CD4-positive, alpha-beta T cell treated with Interferon alpha-2 for 1 hour (primary cell): ENCODE measurements at regions not wholly inside any gene's neighbourhood (a gene's known extent, or its start where the extent isn't known, plus 50 kb on each side); places are given as distances from the start of the nearest gene placed in this dataset.

Experiments
- DNase-seq, 2 donors: peaks; one replicate each; pipeline ENCODE4 v3.0.0-alpha.2; 2020 to 2022

DNA sequence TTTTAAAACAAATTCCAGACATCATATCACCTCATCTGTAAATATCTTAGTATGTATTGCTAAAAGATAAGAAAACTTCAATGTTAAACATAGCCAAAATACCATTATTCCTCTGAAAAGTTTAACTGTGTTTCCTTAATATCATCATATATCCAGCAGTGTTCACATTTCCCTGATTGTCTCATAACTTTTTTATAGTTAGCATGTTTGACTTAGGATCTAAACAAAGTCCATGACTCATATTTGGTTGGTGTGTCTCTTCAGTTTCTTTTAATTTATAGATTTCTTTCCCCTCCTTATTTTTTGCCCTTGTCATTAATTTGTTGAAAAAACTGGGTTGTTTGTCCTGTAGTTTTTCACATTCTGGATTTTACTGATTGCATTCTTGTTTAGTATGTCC lies 163.0 kb downstream of the RPS12 start:
- DNase-seq = no peak

- no peak for DNase-seq
Measured at GRCh38 chr6:132978685-132979084, 164.3 kb downstream of the RPS12 start.

- no peak for DNase-seq
Measured at GRCh38 chr6:132993738-132994137, 179.4 kb downstream of the RPS12 start.

DNA sequence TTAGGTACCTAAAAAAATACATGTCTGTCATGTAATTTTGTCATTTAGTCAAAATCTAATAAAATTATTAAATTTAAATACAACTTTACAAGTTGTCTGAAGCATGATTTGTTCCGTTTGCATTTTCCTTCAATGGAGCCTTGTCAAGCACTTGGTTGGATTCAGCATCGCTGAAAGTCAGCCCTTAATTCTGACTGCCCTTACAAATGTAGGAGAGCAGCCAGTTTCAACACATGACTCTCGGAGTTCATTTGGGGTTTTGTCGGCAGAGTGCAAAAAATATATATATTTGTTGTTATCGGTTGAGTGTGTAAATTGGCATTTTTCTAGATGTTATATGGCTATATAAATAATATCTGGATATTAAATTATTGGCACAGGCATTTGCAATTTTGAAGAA lies 180.6 kb downstream of the RPS12 start:
- no peak for DNase-seq

GRCh38 chr6:132995432-132995831 lies 181.1 kb downstream of the RPS12 start:
- DNase-seq = no peak

DNA sequence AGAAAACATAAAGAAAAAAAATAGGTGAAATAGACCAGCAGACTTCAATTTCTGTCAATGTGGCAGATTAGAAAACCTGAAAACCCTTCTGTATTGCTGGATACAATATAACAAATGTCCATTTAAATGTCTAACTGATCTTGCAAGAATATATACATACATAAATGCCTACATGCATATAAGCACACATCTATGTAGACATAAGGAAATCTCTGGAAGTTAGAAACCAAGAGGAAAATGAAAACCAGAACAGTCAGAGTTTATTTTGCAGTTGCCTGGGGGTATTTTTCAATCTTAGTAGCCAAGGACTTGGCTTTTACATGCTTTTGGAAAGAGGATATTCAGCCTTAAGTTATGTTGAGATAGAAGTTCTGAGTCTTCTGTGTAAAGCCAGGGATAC lies 184.0 kb downstream of the RPS12 start:
- no peak for DNase-seq

DNA sequence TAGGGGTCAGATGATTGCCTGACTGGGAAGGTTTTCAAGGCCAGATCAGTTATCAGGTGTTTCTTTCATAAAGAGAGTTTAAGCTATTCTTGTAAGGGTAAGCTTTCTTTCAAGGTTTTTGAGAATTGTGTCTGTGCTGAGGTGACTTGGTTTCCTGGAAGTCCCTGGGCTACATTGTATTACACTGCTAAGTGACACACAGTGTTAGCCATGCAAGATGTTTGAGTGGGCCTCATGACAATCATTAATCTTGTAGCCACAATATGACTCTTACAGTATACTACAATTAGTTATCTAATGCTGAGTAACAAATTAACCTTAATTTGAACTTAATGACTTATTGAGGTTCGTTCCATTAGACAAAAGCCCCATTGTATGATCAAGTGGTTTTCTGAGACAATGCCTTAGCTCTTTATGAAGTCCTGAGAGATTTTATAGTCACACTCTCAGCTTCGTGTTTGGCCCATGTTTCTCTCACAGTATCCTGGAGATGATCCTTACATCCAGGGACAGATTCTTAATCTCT lies 186.7 kb downstream of the RPS12 start:
- no peak for DNase-seq

- DNase-seq = no peak
Measured at GRCh38 chr6:133004304-133004884, 190.0 kb downstream of the RPS12 start.

DNA sequence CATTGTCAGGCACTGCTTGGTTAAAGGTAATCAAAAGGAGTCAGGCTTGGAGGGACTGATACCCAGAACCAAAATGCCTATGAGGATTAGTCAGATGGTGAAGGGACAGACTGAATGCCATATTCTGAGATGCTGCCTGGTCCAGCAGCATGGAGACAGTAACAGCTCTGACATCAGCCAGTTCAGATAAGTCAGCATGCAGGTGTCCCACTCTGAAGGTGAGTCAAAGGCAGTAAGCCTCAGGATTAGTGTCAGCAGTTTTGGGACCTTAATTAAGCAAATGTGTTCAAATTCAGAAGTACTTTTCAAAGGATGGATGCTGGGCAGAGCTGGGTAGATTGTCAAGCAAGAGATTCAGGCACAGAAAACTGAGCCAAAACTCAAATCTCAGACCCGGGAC lies 198.4 kb downstream of the RPS12 start:
- no peak for DNase-seq

GRCh38 chr6:133016631-133017030 lies 202.3 kb downstream of the RPS12 start:
- no peak for DNase-seq

GRCh38 chr6:133017581-133017980 lies 203.2 kb downstream of the RPS12 start:
- no peak for DNase-seq

DNA sequence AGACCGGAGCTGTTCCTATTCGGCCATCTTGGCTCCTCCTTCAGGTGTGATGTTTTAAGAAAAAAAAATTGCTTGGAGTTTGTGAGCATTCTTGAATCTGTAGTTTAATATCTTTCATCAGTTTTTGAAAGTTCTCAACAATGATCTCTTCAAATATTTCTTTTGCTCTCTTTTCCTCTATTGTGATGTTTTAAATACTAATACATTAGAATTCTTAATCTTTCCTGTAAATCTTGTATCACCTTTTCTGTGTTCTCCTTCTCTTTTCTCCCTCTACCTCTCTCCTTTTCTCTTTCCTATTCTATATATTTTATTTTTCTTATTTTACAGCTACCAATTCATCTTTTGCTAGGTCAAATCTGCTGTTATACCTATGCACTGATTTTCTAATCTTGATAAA lies 212.3 kb downstream of the RPS12 start:
- DNase-seq = no peak

DNA sequence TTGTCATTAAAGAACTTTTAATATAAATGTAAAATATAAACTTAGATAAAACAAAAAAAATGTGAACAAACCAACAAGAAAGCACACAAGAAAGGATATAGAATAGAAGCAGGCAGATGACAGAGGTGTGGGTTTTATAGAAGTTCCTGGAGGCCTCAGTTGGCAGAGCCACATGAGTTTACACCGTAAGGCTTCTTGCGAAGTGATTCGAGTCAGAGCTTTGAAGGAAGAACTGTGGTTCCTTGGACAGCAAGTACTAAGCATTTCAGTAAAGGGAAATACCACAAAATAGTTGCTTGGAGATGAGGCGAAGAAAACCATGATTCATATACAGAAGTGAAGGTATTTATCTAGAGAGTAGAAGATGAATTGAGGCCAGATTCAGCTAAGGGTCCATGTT lies 207.9 kb upstream of the EYA4 start:
- DNase-seq = no peak

DNA sequence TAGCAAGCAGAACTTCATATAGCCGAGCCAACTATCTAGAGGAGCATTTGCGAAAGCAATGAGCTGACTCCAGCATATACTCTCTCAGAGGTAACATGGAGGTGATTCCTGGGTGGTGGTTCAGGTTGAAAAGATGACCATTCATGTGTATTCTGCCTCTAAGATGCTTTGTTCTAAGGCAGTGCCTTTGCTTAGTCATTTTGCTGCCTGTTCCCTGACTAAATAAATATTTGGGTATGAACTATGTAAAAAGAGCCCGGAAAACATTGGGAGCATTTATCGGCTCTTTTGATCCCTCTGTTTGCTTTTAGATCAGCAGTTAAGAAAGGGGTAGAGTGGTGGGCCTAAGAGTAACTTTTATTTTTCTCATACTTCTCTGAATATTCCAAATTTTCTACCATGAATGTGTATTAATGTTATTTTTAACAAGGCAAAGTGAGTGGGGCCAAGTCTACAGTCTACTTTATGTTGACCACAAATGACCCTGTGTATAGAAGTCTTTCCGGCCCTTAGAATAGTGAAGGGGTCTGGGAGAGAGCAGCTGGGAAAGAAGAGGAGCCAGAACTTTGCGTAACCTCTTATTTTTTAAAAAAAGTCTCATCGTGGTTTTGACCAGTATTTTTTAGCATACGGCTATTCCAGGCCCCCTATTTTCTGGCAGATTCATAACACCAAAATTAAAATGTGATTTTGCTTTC lies 206.5 kb upstream of the EYA4 start:
- no peak for DNase-seq

DNA sequence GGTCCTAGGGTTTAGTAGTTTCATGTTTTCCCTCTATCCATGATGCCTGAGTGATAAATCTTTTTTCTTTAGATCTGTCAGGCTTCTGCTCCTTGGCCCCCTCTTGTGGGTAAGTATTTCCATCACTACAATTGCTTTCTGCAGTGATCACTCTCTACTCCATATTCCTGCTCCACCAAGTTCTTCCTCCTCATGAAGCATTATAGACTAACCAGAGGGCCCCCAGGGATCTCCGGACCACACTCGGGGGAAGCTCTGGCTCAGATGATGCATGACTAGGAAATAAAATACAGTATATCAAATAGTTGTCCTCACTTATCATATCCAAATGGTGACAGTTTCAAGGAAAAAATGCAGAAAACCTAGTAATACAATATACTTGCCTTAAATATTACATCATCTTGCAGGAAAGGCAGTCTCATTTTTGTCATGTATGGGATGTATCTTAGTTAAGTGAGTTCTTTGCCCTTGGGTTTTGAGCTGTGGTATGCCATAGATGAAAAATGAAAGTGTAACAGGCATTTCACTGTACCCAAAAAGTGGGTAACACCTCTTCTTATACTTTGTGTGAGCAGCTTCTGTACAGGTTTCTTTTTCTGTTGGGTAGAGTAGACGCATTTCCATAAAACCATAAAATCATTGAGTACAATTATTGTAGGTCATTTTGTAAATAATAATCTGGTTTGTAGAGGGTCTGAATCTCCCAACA lies 200.9 kb upstream of the EYA4 start:
- no peak for DNase-seq

- no peak for DNase-seq
Measured at GRCh38 chr6:133040803-133041419, 200.2 kb upstream of the EYA4 start.

DNA sequence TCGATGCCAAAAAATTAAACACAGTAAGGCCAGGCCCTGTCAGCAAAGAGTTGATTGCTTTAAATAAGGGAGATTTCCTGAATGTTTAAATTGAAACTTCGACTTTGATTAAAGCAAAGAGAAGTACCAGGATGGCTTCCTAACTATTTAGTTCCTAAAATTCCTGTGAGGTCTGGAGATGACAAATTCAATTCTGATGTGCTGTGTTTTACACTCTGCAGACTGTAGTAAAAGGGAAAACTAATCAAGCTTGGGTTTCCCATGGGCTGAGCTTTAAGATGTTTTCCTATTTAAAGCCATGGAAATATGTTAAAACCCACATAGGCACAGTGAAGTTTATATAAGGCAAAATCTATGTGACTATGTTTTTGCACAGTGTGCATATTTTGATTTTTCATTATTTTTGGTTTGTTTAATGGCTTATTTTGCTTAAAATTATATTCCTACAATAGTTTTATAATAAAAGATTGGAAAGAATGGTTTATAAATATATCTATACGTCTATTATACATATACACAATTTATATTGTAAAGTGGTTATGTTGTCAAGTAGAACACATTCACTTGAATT lies 198.5 kb upstream of the EYA4 start:
- no peak for DNase-seq

DNA sequence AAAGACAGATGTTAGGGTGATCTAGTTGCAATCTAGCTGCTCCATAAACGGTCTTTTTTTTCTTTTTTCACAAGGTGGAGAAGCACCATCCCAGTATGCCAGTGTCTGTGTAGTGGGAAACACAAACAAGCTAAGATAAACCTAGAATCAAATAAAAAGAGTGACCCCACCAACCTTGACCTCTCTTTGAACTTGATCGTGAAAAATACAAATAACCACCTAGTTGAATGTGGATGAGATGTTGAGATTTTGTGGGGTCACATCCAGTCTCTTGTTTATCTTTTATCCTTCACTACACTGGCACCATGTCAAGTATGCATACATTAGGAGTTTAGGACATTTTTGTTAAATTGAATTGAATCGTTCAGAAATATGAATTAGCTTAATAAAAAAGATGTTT lies 194.6 kb upstream of the EYA4 start:
- DNase-seq = no peak

GRCh38 chr6:133047065-133047665 lies 194.0 kb upstream of the EYA4 start:
- DNase-seq = no peak

DNA sequence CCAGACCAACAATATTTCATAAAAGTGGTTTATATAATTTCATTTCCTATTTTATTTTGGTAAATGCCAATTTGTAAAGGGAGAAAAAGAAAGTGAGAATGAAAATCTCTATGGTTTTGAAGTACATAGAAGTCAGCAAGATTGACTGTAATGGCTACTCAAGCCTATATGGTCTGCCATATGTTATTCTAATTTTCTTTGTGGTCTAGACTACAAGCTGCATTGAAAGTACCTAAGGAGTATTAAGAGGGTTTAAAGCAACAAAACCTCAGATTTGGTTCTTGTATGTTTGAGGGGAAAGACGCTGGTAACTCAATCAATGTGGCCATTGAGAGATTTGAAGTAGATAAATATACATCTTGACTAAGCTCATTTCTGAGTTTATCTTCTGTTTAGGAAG lies 193.5 kb upstream of the EYA4 start:
- no peak for DNase-seq

DNA sequence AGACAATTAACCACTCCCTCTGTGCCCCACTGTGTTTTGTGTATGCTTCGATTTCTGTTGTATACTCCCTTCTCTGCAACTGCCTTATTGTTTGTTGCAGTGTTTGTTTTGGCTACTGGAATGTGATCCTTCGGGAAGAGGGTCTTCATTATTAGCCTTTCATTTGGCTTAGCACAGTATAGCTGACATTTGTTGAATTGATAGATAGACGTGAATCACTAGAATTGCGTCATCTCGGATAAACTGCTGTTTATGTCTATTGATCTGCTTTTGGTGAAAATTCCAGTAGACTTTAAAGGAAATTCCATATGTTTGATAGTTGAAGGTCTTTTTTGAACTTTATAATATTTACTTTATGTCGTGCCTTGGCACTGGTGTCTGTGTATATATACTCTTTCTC lies 189.9 kb upstream of the EYA4 start:
- DNase-seq = no peak

DNA sequence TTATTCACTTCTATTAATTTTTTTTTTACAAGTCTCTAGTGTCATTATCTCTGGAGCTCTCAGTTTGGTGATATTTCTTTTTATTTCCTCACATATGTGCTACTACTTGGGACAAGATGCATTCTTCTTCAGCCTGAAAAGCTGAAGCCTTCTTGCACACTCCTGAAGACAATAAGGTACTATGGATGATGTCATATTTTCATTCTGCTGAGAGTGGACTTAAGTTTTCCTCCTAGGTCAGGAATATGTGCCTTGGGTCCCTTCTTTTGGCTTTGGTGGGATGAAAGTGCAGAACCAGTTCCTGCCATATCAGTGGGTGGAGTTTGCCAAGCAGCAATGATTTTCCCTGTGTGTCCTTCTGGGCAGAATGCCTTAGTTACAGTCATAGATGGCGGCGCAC lies 188.7 kb upstream of the EYA4 start:
- no peak for DNase-seq

- DNase-seq = no peak
Measured at GRCh38 chr6:133055441-133055966, 185.7 kb upstream of the EYA4 start.
